ENCODE measurements at regions not wholly inside any gene's neighbourhood (a gene's known extent, or its start where the extent isn't known, plus 50 kb on each side); places are given as distances from the start of the nearest gene placed in this dataset.

- no peaks in the 10 kb centered on the region for H3K36me3 ChIP-seq (replicated peaks in 1 of 2; ENCODE audit: control insufficient read depth in 2 of 2, insufficient read depth in 2 of 2, low read length in 2 of 2)
- H3K4me3 ChIP-seq (ENCODE audit: low read length in 2 of 2), result no peak overlapping the region
- no peak overlapping the region for H3K14ac ChIP-seq (ENCODE audit: low read length)
- H3K9ac ChIP-seq (ENCODE audit: low read depth, low read length, poor library complexity), result no peak overlapping the region
- no peak overlapping the region for H2AFZ ChIP-seq (ENCODE audit: low read length)
- H3K9me3 ChIP-seq (replicated peaks in 1 of 2; ENCODE audit: control insufficient read depth in 2 of 2, insufficient read depth in 1 of 2, low read depth in 1 of 2, low read length in 2 of 2), result no peaks in the 10 kb centered on the region
- H3K4me1 ChIP-seq (ENCODE audit: control insufficient read depth in 2 of 2, insufficient read depth in 1 of 2, low read depth in 1 of 2, low read length in 2 of 2), result peaks cover 3 to 8% of the 10 kb centered on the region in 2 donors
- no peak overlapping the region for H2BK120ac ChIP-seq (ENCODE audit: low read depth, low read length)
- no peak overlapping the region for H2AK5ac ChIP-seq (ENCODE audit: low read depth, low read length)
- no peak overlapping the region for H4K8ac ChIP-seq (ENCODE audit: low read depth, low read length)
- H3K23ac ChIP-seq (ENCODE audit: low read depth, low read length, poor library complexity), result no peak overlapping the region
- H2BK12ac ChIP-seq (ENCODE audit: low read length), result no peak overlapping the region
- no peak overlapping the region for H4K91ac ChIP-seq (ENCODE audit: low read depth, low read length, poor library complexity)
- DNase-seq (ENCODE audit: low spot score), result no peak
- no peak overlapping the region for H3K4ac ChIP-seq (ENCODE audit: low read length)
- no peak overlapping the region for H2BK15ac ChIP-seq (ENCODE audit: low read length)
- H3K4me2 ChIP-seq (ENCODE audit: insufficient read depth, low read length, poor library complexity, severe bottlenecking), result no peak overlapping the region
- H3K27ac ChIP-seq (replicated peaks; ENCODE audit: low read length), result no peak overlapping the region
- H3K18ac ChIP-seq (ENCODE audit: low read length), result no peak overlapping the region
- H3K79me1 ChIP-seq (ENCODE audit: low read depth, low read length), result no peaks in the 10 kb centered on the region
- WGBS, 2 donors (ENCODE audit: extremely low coverage in 2 of 2, insufficient read length in 2 of 2, insufficient replicate concordance in 1 of 2), result no CpG with 5 or more reads among the region's 5 CpGs
- no peak overlapping the region for H2BK5ac ChIP-seq (ENCODE audit: low read length)
- H3K27me3 ChIP-seq (ENCODE audit: control insufficient read depth in 3 of 3, insufficient read depth in 3 of 3, low read depth in 1 of 3, low read length in 3 of 3), result peaks cover 0 to 35% (median 24%) of the 10 kb centered on the region in 3 experiments
These were observed 144.0 kb downstream of the SMAD6 start for GRCh38 chr15:66846031-66846430.

- Histone ChIP-seq H2BK5ac (ENCODE audit: low read length) (no peak overlapping the region), H3K4me3 (ENCODE audit: low read length in 2 of 2) (no peak overlapping the region), H2AK5ac (ENCODE audit: low read depth, low read length) (no peak overlapping the region), H3K9ac (ENCODE audit: low read depth, low read length, poor library complexity) (no peak overlapping the region), H3K4me2 (ENCODE audit: insufficient read depth, low read length, poor library complexity, severe bottlenecking) (no peak overlapping the region), H2AFZ (ENCODE audit: low read length) (no peak overlapping the region), H3K18ac (ENCODE audit: low read length) (no peak overlapping the region), H2BK15ac (ENCODE audit: low read length) (no peak overlapping the region), H3K14ac (ENCODE audit: low read length) (no peak overlapping the region), H2BK120ac (ENCODE audit: low read depth, low read length) (no peak overlapping the region), H4K8ac (ENCODE audit: low read depth, low read length) (no peak overlapping the region), H3K79me1 (ENCODE audit: low read depth, low read length) (no peaks in the 10 kb centered on the region), H3K23ac (ENCODE audit: low read depth, low read length, poor library complexity) (no peak overlapping the region), H3K9me3 (replicated peaks in 1 of 2; ENCODE audit: control insufficient read depth in 2 of 2, insufficient read depth in 1 of 2, low read depth in 1 of 2, low read length in 2 of 2) (no peaks in the 10 kb centered on the region), H2BK12ac (ENCODE audit: low read length) (no peak overlapping the region), H3K4me1 (ENCODE audit: control insufficient read depth in 2 of 2, insufficient read depth in 1 of 2, low read depth in 1 of 2, low read length in 2 of 2) (peaks cover 3 to 7% of the 10 kb centered on the region in 2 donors), H4K91ac (ENCODE audit: low read depth, low read length, poor library complexity) (no peak overlapping the region), H3K27me3 (ENCODE audit: control insufficient read depth in 3 of 3, insufficient read depth in 3 of 3, low read depth in 1 of 3, low read length in 3 of 3) (peaks cover 0 to 28% (median 20%) of the 10 kb centered on the region in 3 experiments), H3K36me3 (replicated peaks in 1 of 2; ENCODE audit: control insufficient read depth in 2 of 2, insufficient read depth in 2 of 2, low read length in 2 of 2) (no peaks in the 10 kb centered on the region), H3K4ac (ENCODE audit: low read length) (no peak overlapping the region), H3K27ac (replicated peaks; ENCODE audit: low read length) (no peak overlapping the region)
- no peak for DNase-seq (ENCODE audit: low spot score)
- no CpG with 5 or more reads among the region's 4 CpGs for whole genome bisulfite sequencing, 2 donors (ENCODE audit: extremely low coverage in 2 of 2, insufficient read length in 2 of 2, insufficient replicate concordance in 1 of 2)
These were observed 144.8 kb downstream of the SMAD6 start for GRCh38 chr15:66846811-66847210.

- H4K8ac ChIP-seq (ENCODE audit: low read depth, low read length), result no peak overlapping the region
- H2BK5ac ChIP-seq (ENCODE audit: low read length), result no peak overlapping the region
- peak overlapping the region in 1 of 2 donors; percentile 8 for H3K4me3 ChIP-seq (ENCODE audit: low read length in 2 of 2)
- no peak overlapping the region for H2BK12ac ChIP-seq (ENCODE audit: low read length)
- no peaks in the 10 kb centered on the region for H3K79me1 ChIP-seq (ENCODE audit: low read depth, low read length)
- peak overlapping the region; percentile 66 for H4K91ac ChIP-seq (ENCODE audit: low read depth, low read length, poor library complexity)
- H3K27ac ChIP-seq (replicated peaks; ENCODE audit: low read length), result no peak overlapping the region
- peak overlapping the region; percentile 90 for H2BK15ac ChIP-seq (ENCODE audit: low read length)
- H3K36me3 ChIP-seq (replicated peaks in 1 of 2; ENCODE audit: control insufficient read depth in 2 of 2, insufficient read depth in 2 of 2, low read length in 2 of 2), result no peaks in the 10 kb centered on the region
- H2AK5ac ChIP-seq (ENCODE audit: low read depth, low read length), result peak overlapping the region; percentile 59
- H3K4me2 ChIP-seq (ENCODE audit: insufficient read depth, low read length, poor library complexity, severe bottlenecking), result no peak overlapping the region
- H2AFZ ChIP-seq (ENCODE audit: low read length), result no peak overlapping the region
- peaks cover 0 to 29% (median 21%) of the 10 kb centered on the region in 3 experiments for H3K27me3 ChIP-seq (ENCODE audit: control insufficient read depth in 3 of 3, insufficient read depth in 3 of 3, low read depth in 1 of 3, low read length in 3 of 3)
- H3K4ac ChIP-seq (ENCODE audit: low read length), result no peak overlapping the region
- WGBS, 2 donors (ENCODE audit: extremely low coverage in 2 of 2, insufficient read length in 2 of 2, insufficient replicate concordance in 1 of 2), result no CpG with 5 or more reads among the region's 1 CpG
- H3K18ac ChIP-seq (ENCODE audit: low read length), result no peak overlapping the region
- H3K9me3 ChIP-seq (replicated peaks in 1 of 2; ENCODE audit: control insufficient read depth in 2 of 2, insufficient read depth in 1 of 2, low read depth in 1 of 2, low read length in 2 of 2), result no peaks in the 10 kb centered on the region
- H3K9ac ChIP-seq (ENCODE audit: low read depth, low read length, poor library complexity), result peak overlapping the region; percentile 30
- H3K23ac ChIP-seq (ENCODE audit: low read depth, low read length, poor library complexity), result no peak overlapping the region
- H3K14ac ChIP-seq (ENCODE audit: low read length), result no peak overlapping the region
- peaks cover 3 to 4% of the 10 kb centered on the region in 2 donors for H3K4me1 ChIP-seq (ENCODE audit: control insufficient read depth in 2 of 2, insufficient read depth in 1 of 2, low read depth in 1 of 2, low read length in 2 of 2)
- no peak for DNase-seq (ENCODE audit: low spot score)
- H2BK120ac ChIP-seq (ENCODE audit: low read depth, low read length), result peak overlapping the region; percentile 26
These were observed 145.5 kb downstream of the SMAD6 start for GRCh38 chr15:66847565-66847991.

GRCh38 chr15:66848116-66848515, 146.1 kb downstream of the SMAD6 start:
- Histone ChIP-seq H3K4me1 (ENCODE audit: control insufficient read depth in 2 of 2, insufficient read depth in 1 of 2, low read depth in 1 of 2, low read length in 2 of 2) (peaks cover 2 to 4% of the 10 kb centered on the region in 2 donors), H2BK120ac (ENCODE audit: low read depth, low read length) (no peak overlapping the region), H3K14ac (ENCODE audit: low read length) (no peak overlapping the region), H3K4ac (ENCODE audit: low read length) (no peak overlapping the region), H4K8ac (ENCODE audit: low read depth, low read length) (no peak overlapping the region), H3K27ac (replicated peaks; ENCODE audit: low read length) (no peak overlapping the region), H3K27me3 (ENCODE audit: control insufficient read depth in 3 of 3, insufficient read depth in 3 of 3, low read depth in 1 of 3, low read length in 3 of 3) (peaks cover 0 to 27% (median 17%) of the 10 kb centered on the region in 3 experiments), H2BK12ac (ENCODE audit: low read length) (no peak overlapping the region), H4K91ac (ENCODE audit: low read depth, low read length, poor library complexity) (no peak overlapping the region), H2BK5ac (ENCODE audit: low read length) (no peak overlapping the region), H3K36me3 (replicated peaks in 1 of 2; ENCODE audit: control insufficient read depth in 2 of 2, insufficient read depth in 2 of 2, low read length in 2 of 2) (no peaks in the 10 kb centered on the region), H3K9me3 (replicated peaks in 1 of 2; ENCODE audit: control insufficient read depth in 2 of 2, insufficient read depth in 1 of 2, low read depth in 1 of 2, low read length in 2 of 2) (no peaks in the 10 kb centered on the region), H3K4me2 (ENCODE audit: insufficient read depth, low read length, poor library complexity, severe bottlenecking) (no peak overlapping the region), H3K79me1 (ENCODE audit: low read depth, low read length) (no peaks in the 10 kb centered on the region), H3K23ac (ENCODE audit: low read depth, low read length, poor library complexity) (no peak overlapping the region), H3K9ac (ENCODE audit: low read depth, low read length, poor library complexity) (no peak overlapping the region), H3K4me3 (ENCODE audit: low read length in 2 of 2) (no peak overlapping the region), H2AK5ac (ENCODE audit: low read depth, low read length) (peak overlapping the region; percentile 59), H2BK15ac (ENCODE audit: low read length) (peak overlapping the region; percentile 13), H3K18ac (ENCODE audit: low read length) (no peak overlapping the region), H2AFZ (ENCODE audit: low read length) (no peak overlapping the region)
- WGBS, 2 donors (ENCODE audit: extremely low coverage in 2 of 2, insufficient read length in 2 of 2, insufficient replicate concordance in 1 of 2), result no CpG with 5 or more reads among the region's 5 CpGs
- no peak for DNase-seq (ENCODE audit: low spot score)
